GM21723 (cell line): ENCODE measurements at regions not wholly inside any gene's neighbourhood (a gene's known extent, or its start where the extent isn't known, plus 50 kb on each side); places are given as distances from the start of the nearest gene placed in this dataset.
A peak's percentile ranks its signal among the peaks of the same experiment; 100 is the strongest.
"Not testable (repeated sequence)": the region's sequence is repeated elsewhere in the genome, so short reads cannot be mapped to it uniquely, and the experiment has no call there.

ENCODE experiments used
- ATAC-seq: cut with Tn5 transposase; IDR thresholded peaks from one replicate; pipeline ENCODE4 v1.9.1; 2021; ENCODE audit warnings: mild to moderate bottlenecking, moderate library complexity; ENCODE audit not compliant: unreplicated experiment

GRCh38 chr4:170729236-170729635 is 639.5 kb upstream of the AADAT start:
- ATAC-seq: no peak

DNA sequence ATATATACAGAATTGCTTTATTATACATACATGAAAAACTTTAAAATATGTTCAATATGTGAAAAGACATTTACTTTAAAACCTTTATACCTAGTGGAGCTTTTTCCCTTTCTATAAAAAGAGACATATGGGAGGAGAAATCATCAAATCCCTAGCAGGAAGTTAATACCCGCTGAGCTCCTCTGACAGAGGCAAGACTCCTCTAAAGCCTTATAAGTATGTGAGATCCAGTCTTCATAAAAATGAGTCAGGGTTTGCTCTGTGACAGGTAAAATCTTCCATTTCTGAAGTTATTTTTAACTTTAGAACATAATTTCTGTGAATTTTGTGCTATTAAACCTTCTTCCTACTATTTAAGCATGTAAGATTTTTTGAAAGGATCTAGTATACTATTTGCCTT is 634.4 kb upstream of the AADAT start:
- no peak for ATAC-seq

GRCh38 chr4:170723171-170723570 is 633.4 kb upstream of the AADAT start:
- ATAC-seq: no peak

DNA sequence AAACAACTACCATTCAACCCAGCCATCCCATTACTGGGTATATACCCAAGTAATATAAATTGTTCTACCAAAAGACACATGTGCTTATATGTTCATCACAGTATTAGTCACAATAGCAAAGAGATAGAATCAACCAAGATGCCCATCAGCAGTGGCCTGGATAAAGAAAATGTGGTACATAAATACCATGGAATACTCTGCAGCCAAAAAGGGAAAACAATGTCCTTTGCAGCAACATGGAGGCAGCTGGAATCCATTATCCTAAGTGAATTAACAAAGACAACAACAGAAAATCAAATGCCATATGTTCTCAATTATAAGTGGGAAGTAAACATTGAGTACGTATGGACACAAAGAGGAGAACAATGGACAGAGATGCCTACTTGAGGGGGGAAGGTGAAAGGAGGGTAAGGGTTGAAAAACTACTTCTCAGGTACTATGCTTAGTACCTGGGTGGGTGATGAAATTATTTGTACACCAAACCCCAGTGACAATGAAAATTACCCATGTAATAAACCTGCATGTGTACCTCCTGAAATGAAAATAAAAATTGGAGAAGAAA is 632.1 kb upstream of the AADAT start:
- ATAC-seq: no peak

- ATAC-seq: no peak
Measured at GRCh38 chr4:170716868-170717267, 627.1 kb upstream of the AADAT start.

- no peak for ATAC-seq
Measured at GRCh38 chr4:170705907-170706306, 616.2 kb upstream of the AADAT start.

GRCh38 chr4:170700064-170700463 is 610.3 kb upstream of the AADAT start:
- ATAC-seq: no peak

DNA sequence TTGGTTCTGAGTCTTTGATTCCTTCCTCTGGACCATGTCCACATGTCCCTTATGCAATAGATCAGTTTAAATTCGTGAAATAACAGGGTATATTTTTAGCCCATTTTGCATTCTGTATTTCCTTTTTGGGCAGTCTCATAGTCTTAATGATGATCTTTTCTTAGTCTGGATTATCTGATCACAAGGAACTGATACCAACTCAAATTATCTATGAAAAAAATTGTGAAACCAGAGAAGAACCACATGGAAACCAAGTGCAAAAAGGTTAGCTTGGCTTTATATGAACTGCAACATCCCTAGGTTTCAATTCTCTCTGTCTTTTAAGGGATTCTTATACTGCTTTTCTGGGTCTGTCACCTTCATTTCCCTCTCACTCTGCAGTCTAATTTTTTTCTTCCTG is 608.6 kb upstream of the AADAT start:
- ATAC-seq: peak; percentile 79

- peak; percentile 66 for ATAC-seq
Measured at GRCh38 chr4:170697845-170698244, 608.1 kb upstream of the AADAT start.

DNA sequence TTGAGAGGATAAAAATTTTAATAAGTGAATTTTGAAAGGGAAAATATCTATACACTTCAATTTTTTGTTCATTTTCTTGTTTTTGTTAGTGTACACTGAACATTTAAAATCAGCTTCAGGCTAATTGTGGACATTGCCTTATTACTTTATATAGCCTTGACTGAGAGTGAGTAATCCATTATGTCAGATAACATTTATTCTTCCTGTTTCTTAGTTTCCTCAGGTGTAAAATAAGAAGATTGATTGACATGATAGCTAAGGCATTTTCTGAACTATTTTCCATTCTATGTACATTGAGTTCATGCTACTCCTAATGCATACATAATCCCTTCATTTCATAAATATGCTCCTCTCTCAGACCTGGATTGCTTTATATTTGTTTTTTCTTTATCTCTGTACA is 607.3 kb upstream of the AADAT start:
- ATAC-seq: no peak

- ATAC-seq: no peak
Measured at GRCh38 chr4:170691168-170691567, 601.4 kb upstream of the AADAT start.

GRCh38 chr4:170687751-170688150 is 598.0 kb upstream of the AADAT start:
- ATAC-seq: no peak

- not testable (repeated sequence) for ATAC-seq
Measured at GRCh38 chr4:170685701-170686100, 595.9 kb upstream of the AADAT start.

GRCh38 chr4:170682558-170683294 is 593.0 kb upstream of the AADAT start:
- ATAC-seq: no peak

- ATAC-seq: not testable (repeated sequence)
Measured at GRCh38 chr4:170682087-170682486, 592.3 kb upstream of the AADAT start.

GRCh38 chr4:170675568-170676262 is 586.0 kb upstream of the AADAT start:
- ATAC-seq: peak; percentile 58

DNA sequence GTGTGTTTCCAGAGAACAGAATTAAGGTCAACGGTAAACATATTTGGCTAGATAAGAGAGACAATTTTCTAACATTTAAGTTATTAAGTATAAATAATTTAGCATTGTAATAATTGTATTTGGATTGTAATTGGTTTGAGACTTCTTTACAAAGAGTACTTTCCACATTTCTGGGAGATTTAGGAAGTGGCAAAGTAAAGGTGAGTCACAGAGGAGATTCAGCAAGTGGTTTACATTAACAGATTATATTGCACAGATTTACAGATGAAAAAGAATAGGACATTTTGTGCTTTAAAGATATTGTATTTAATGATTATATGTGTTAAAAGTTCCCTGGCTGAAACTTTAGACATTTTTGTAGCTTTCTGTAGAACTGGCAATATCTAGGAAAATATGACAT is 584.4 kb upstream of the AADAT start:
- no peak for ATAC-seq

GRCh38 chr4:170672381-170672965 is 582.7 kb upstream of the AADAT start:
- no peak for ATAC-seq

- ATAC-seq: no peak
Measured at GRCh38 chr4:170671171-170671570, 581.4 kb upstream of the AADAT start.

- no peak for ATAC-seq
Measured at GRCh38 chr4:170667814-170668213, 578.1 kb upstream of the AADAT start.

- ATAC-seq: no peak
Measured at GRCh38 chr4:170666909-170667308, 577.2 kb upstream of the AADAT start.

DNA sequence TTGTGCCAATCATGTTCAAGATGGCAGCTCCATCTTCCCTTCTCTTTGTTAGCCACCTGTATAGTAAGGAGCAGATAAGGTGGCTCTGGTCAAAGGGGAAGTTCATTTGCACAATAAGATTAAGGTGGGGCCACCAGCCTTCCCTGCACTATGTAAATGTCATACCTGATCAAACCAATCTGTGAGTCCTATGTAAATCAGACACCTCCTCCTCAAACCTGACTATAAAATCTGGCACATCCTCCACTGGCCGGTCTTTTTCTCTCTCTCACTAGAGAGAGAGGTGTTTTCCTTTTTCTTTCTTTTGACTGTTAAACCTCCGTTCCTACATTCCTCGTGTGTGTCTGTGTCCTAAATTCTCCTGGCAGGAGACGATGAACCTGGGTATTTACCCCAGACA is 572.5 kb upstream of the AADAT start:
- no peak for ATAC-seq
